Natural killer cell (primary cell): ENCODE measurements at regions not wholly inside any gene's neighbourhood (a gene's known extent, or its start where the extent isn't known, plus 50 kb on each side); places are given as distances from the start of the nearest gene placed in this dataset.

Experiments used
- ATAC-seq, 3 donors: fragments of 150-1000 bp in 2 of 3; fragments of 200-7000 bp in 1 of 3; cut with Tn5 transposase; 1 replicate in 1 of 3; 2 replicates in 2 of 3; pipeline ENCODE4 v1.10.0; 2021; ENCODE audit warnings: mild to moderate bottlenecking in 2 of 3, moderate library complexity in 2 of 3
- DNase-seq, 2 donors: peaks; one replicate each; pipeline versions ENCODE4 v3.0.0 to v3.0.0-alpha.2; 2013 to 2021; ENCODE audit warnings: mixed read lengths in 1 of 2
- H3K27ac ChIP-seq: one replicate; pipeline ENCODE4 v1.5.1; 2013; ENCODE audit warnings: mild to moderate bottlenecking, low read length
- H3K27me3 ChIP-seq: one replicate; pipeline ENCODE4 v1.6.1; 2013; ENCODE audit warnings: low read length; ENCODE audit not compliant: control insufficient read depth, insufficient read depth
- H3K36me3 ChIP-seq: one replicate; pipeline ENCODE4 v1.6.1; 2013; ENCODE audit warnings: low read length; ENCODE audit not compliant: control insufficient read depth, insufficient read depth
- H3K4me1 ChIP-seq: one replicate; pipeline ENCODE4 v1.6.1; 2013; ENCODE audit warnings: low read length; ENCODE audit not compliant: control insufficient read depth, insufficient read depth
- H3K4me3 ChIP-seq: one replicate; pipeline ENCODE4 v1.5.1; 2013; ENCODE audit warnings: low read length
- H3K9me3 ChIP-seq: one replicate; pipeline ENCODE4 v1.6.1; 2013; ENCODE audit warnings: low read length; ENCODE audit not compliant: control insufficient read depth, insufficient read depth
- H3K27ac Mint-ChIP-seq, 2 donors: one replicate each; pipeline ENCODE4 v1.8.0; 2022; ENCODE audit warnings: mild to moderate bottlenecking in 2 of 2, mixed read lengths in 2 of 2, moderate library complexity in 1 of 2
- H3K27me3 Mint-ChIP-seq, 2 donors: one replicate each; pipeline ENCODE4 v1.8.0; 2022; ENCODE audit warnings: low read depth in 2 of 2, mixed read lengths in 2 of 2
- H3K36me3 Mint-ChIP-seq: one replicate; pipeline ENCODE4 v1.8.0; 2022; ENCODE audit warnings: mixed read lengths
- H3K4me1 Mint-ChIP-seq, 2 donors: one replicate each; pipeline ENCODE4 v1.8.0; 2022; ENCODE audit warnings: mixed read lengths in 2 of 2
- H3K4me3 Mint-ChIP-seq: one replicate; pipeline ENCODE4 v1.8.0; 2022; ENCODE audit warnings: mild to moderate bottlenecking, moderate library complexity, mixed read lengths
- H3K9me3 Mint-ChIP-seq, 2 donors: one replicate each; pipeline ENCODE4 v1.8.0; 2022; ENCODE audit warnings: mixed read lengths in 2 of 2
- CTCF ChIP-seq: fragments of 200-600 bp; IDR thresholded peaks from one replicate; pipeline ENCODE4 v1.8.0; 2022; ENCODE audit warnings: antibody characterized with exemption
- WGBS: methylation state at CpG from one replicate; pipeline ENCODE4 v1.1.7; 2013; ENCODE audit warnings: missing lambda C conversion rate; ENCODE audit not compliant: insufficient coverage; 5-methylcytosine and 5-hydroxymethylcytosine counted together
- intact Hi-C: fragments of 100-400 bp; cut with micrococcal nuclease; formaldehyde crosslinking; loops from one replicate; pipeline ENCODE4 v1.14.2; 2022

DNA sequence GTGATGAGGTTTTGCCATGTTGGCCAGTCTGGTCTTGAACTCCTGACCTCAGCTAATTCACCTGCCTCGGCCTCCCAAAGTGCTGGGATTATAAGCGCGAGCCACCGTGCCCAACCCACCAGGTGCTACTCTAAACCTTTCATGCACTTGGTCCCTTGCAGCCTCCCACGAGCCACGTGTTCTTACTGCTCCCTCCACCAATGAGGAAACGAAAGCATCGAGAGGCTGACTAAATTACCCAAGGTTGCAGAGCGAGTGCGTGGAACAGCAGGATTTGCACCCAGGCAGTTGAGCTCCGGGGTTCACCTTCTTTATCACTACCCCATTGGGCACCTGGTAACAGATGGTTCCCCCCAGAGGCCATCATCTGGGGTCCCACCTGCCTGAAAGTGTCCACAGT is 208.3 kb downstream of the LY86 start:
- no peak overlapping the region for H3K4me3 Mint-ChIP-seq
- Histone ChIP-seq H3K4me3 (no peak overlapping the region), H3K27me3 (no peaks in the 10 kb centered on the region), H3K4me1 (peaks cover 14% of the 10 kb centered on the region), H3K27ac (no peak overlapping the region), H3K36me3 (no peaks in the 10 kb centered on the region), H3K9me3 (no peaks in the 10 kb centered on the region)
- no peak for TF ChIP-seq CTCF
- H3K36me3 Mint-ChIP-seq, result no peaks in the 10 kb centered on the region
- no peak overlapping the region for H3K27ac Mint-ChIP-seq
- no peaks in the 10 kb centered on the region for H3K9me3 Mint-ChIP-seq
- no peaks in the 10 kb centered on the region for H3K27me3 Mint-ChIP-seq
- intact Hi-C loops, result no loop called here
- peaks cover 6 to 7% of the 10 kb centered on the region in 2 donors for H3K4me1 Mint-ChIP-seq
- DNase-seq, result no peak
- no peak for ATAC-seq
- WGBS, result 90% methylated on average over 11 of the region's 11 CpGs

GRCh38 chr6:6798448-6798860 is 209.9 kb downstream of the LY86 start:
- no peaks in the 10 kb centered on the region for H3K36me3 Mint-ChIP-seq
- Histone ChIP-seq H3K36me3 (no peaks in the 10 kb centered on the region), H3K4me1 (peaks cover 20% of the 10 kb centered on the region), H3K27ac (no peak overlapping the region), H3K9me3 (no peaks in the 10 kb centered on the region), H3K4me3 (no peak overlapping the region), H3K27me3 (no peaks in the 10 kb centered on the region)
- no peak for DNase-seq
- H3K27me3 Mint-ChIP-seq, result peaks cover 0 to under 1% of the 10 kb centered on the region in 2 donors
- H3K4me3 Mint-ChIP-seq, result no peak overlapping the region
- H3K9me3 Mint-ChIP-seq, result no peaks in the 10 kb centered on the region
- no peak for TF ChIP-seq CTCF
- no peak for ATAC-seq
- WGBS, result 14% methylated on average over 4 of the region's 5 CpGs
- H3K4me1 Mint-ChIP-seq, result peaks cover 6 to 7% of the 10 kb centered on the region in 2 donors
- no peak overlapping the region for H3K27ac Mint-ChIP-seq
- intact Hi-C loops, result no loop called here

DNA sequence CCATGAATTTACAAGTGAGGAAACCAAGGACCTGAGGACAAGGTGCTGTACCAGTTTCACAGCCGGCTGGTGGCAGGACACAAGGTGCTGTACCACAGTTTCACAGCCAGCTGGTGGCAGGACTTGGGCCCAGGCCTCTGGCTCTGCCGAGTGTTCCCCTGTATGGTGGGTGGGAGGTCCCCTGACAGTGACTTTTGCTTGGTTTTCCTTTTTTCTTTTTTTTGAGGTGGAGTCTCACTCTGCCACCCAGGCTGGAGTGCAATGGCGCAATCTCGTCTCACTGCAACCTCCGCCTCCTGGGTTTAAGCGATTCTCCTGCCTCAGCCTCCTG is 212.4 kb downstream of the LY86 start:
- H3K36me3 ChIP-seq, result no peaks in the 10 kb centered on the region
- no peak overlapping the region for H3K4me3 ChIP-seq
- Mint-ChIP-seq H3K27ac (no peak overlapping the region), H3K4me1 (no peaks in the 10 kb centered on the region), H3K27me3 (peaks cover 2 to 11% of the 10 kb centered on the region in 2 donors), H3K4me3 (no peak overlapping the region), H3K9me3 (no peaks in the 10 kb centered on the region), H3K36me3 (no peaks in the 10 kb centered on the region)
- H3K4me1 ChIP-seq, result peaks cover 24% of the 10 kb centered on the region
- no peak for ATAC-seq
- H3K27me3 ChIP-seq, result no peaks in the 10 kb centered on the region
- TF ChIP-seq CTCF, result no peak
- no peak overlapping the region for H3K27ac ChIP-seq
- no peak for DNase-seq
- 83% methylated on average over 6 of the region's 6 CpGs for WGBS
- intact Hi-C loops, result no loop called here
- no peaks in the 10 kb centered on the region for H3K9me3 ChIP-seq

GRCh38 chr6:6801635-6802218 is 213.2 kb downstream of the LY86 start:
- no peaks in the 10 kb centered on the region for H3K36me3 ChIP-seq
- peaks cover 24% of the 10 kb centered on the region for H3K4me1 ChIP-seq
- no peak overlapping the region for H3K27ac ChIP-seq
- no peaks in the 10 kb centered on the region for H3K27me3 ChIP-seq
- Mint-ChIP-seq H3K27me3 (peaks cover 5 to 11% of the 10 kb centered on the region in 2 donors), H3K27ac (no peak overlapping the region), H3K4me3 (no peak overlapping the region), H3K4me1 (no peaks in the 10 kb centered on the region), H3K9me3 (no peaks in the 10 kb centered on the region), H3K36me3 (no peaks in the 10 kb centered on the region)
- 90% methylated on average over 9 of the region's 9 CpGs for WGBS
- no peak overlapping the region for H3K4me3 ChIP-seq
- intact Hi-C loops, result no loop called here
- ATAC-seq (no peak), DNase-seq (no peak)
- H3K9me3 ChIP-seq, result no peaks in the 10 kb centered on the region
- no peak for TF ChIP-seq CTCF
